HK-2 (cell line): ENCODE measurements at regions not wholly inside any gene's neighbourhood (a gene's known extent, or its start where the extent isn't known, plus 50 kb on each side); places are given as distances from the start of the nearest gene placed in this dataset.
"Not testable (repeated sequence)": the region's sequence is repeated elsewhere in the genome, so short reads cannot be mapped to it uniquely, and the experiment has no call there.

Source experiments
- DNase-seq: peaks from one replicate; pipeline ENCODE4 v3.0.0-alpha.2; 2018; ENCODE audit not compliant: unreplicated experiment

- DNase-seq = no peak
Measured at GRCh38 chr21:19981938-19982337, 1016.3 kb upstream of the NCAM2 start.

- DNase-seq = no peak
Measured at GRCh38 chr21:19986396-19986795, 1011.8 kb upstream of the NCAM2 start.

- no peak for DNase-seq
Measured at GRCh38 chr21:19987671-19988070, 1010.5 kb upstream of the NCAM2 start.

- DNase-seq = no peak
Measured at GRCh38 chr21:19992540-19992939, 1005.7 kb upstream of the NCAM2 start.

GRCh38 chr21:19993268-19993667 lies 1004.9 kb upstream of the NCAM2 start:
- no peak for DNase-seq

- no peak for DNase-seq
Measured at GRCh38 chr21:19995253-19995652, 1003.0 kb upstream of the NCAM2 start.

GRCh38 chr21:19998453-19998852 lies 999.8 kb upstream of the NCAM2 start:
- DNase-seq = no peak

GRCh38 chr21:19999369-20000272 lies 998.6 kb upstream of the NCAM2 start:
- DNase-seq = no peak

GRCh38 chr21:20004367-20004766 lies 993.8 kb upstream of the NCAM2 start:
- DNase-seq = no peak

- DNase-seq = no peak
Measured at GRCh38 chr21:20010691-20011200, 987.5 kb upstream of the NCAM2 start.

- DNase-seq = no peak
Measured at GRCh38 chr21:20013851-20014250, 984.4 kb upstream of the NCAM2 start.

GRCh38 chr21:20016435-20017005 lies 981.7 kb upstream of the NCAM2 start:
- DNase-seq = no peak

- no peak for DNase-seq
Measured at GRCh38 chr21:20020026-20020425, 978.2 kb upstream of the NCAM2 start.

GRCh38 chr21:20023193-20023592 lies 975.0 kb upstream of the NCAM2 start:
- DNase-seq = no peak

GRCh38 chr21:20024741-20025140 lies 973.5 kb upstream of the NCAM2 start:
- no peak for DNase-seq

GRCh38 chr21:20026543-20026942 lies 971.7 kb upstream of the NCAM2 start:
- no peak for DNase-seq

GRCh38 chr21:20030390-20030789 lies 967.8 kb upstream of the NCAM2 start:
- DNase-seq = no peak

GRCh38 chr21:20031807-20032206 lies 966.4 kb upstream of the NCAM2 start:
- no peak for DNase-seq

- no peak for DNase-seq
Measured at GRCh38 chr21:20040768-20041167, 957.4 kb upstream of the NCAM2 start.

- DNase-seq = no peak
Measured at GRCh38 chr21:20045197-20045596, 953.0 kb upstream of the NCAM2 start.

GRCh38 chr21:20048130-20048837 lies 949.9 kb upstream of the NCAM2 start:
- DNase-seq = not testable (repeated sequence)

GRCh38 chr21:20083336-20083735 lies 914.9 kb upstream of the NCAM2 start:
- DNase-seq = no peak

- no peak for DNase-seq
Measured at GRCh38 chr21:20083925-20084324, 914.3 kb upstream of the NCAM2 start.
